HCT116 (cell line): ENCODE measurements at regions not wholly inside any gene's neighbourhood (a gene's known extent, or its start where the extent isn't known, plus 50 kb on each side); places are given as distances from the start of the nearest gene placed in this dataset.

Experiments used
- ATAC-seq: fragments of 200-7000 bp; cut with Tn5 transposase; 2 replicates; pipeline ENCODE4 v1.9.1; 2020; ENCODE audit warnings: mild to moderate bottlenecking, moderate library complexity
- BruUV-seq: library from RNA; stranded (reverse); fragments of 400-500 nt; replicated peaks from 2 replicates; lab custom pipeline; 2021; lab: Mats Ljungman, UMichigan
- CTCF ChIA-PET: fragments of 300-600 bp; sonication (Branson Sonifier 250); formaldehyde crosslinking; loops from one replicate; lab custom pipeline; 2021; ENCODE audit warnings: antibody characterized with exemption; lab: Charles Lee
- POLR2A ChIA-PET: fragments of 300-600, 350-600 bp; sonication (Branson Sonifier 250); formaldehyde crosslinking; loops from one replicate; lab custom pipeline; 2021; ENCODE audit warnings: antibody characterized with exemption; lab: Charles Lee
- RAD21 ChIA-PET, 2 experiments: fragments of 300-600 bp; sonication (Branson Sonifier 250); formaldehyde crosslinking; loops; one replicate each; lab custom pipeline; 2023; ENCODE audit warnings: low total read pairs in 2 of 2; ENCODE audit not compliant: uncharacterized antibody in 2 of 2, unreplicated experiment in 2 of 2, low non-redundant PET in 1 of 2; lab: Charles Lee
- DNase-seq: peaks from one replicate; pipeline ENCODE4 v3.0.0-alpha.2; 2010; ENCODE audit warnings: low read depth, low spot score
- H2AFZ ChIP-seq: fragments of 200-600 bp; shearing (Covaris generic), sonication (generic); 2 replicates; pipeline ENCODE4 v1.6.1; 2017; ENCODE audit warnings: low read depth, mixed run types, mixed read lengths, antibody characterized with exemption, low read length; ENCODE audit not compliant: poor library complexity, severe bottlenecking
- H3K27ac ChIP-seq: 2 replicates; pipeline ENCODE4 v1.5.1; 2012; ENCODE audit warnings: low read depth, low read length
- H3K27me3 ChIP-seq: fragments of 200-600 bp; sonication (generic); 2 replicates; pipeline ENCODE4 v1.6.1; 2016; ENCODE audit warnings: mixed run types, low read length, mixed read lengths; ENCODE audit not compliant: insufficient read depth
- H3K36me3 ChIP-seq, 2 experiments: fragments of 200-500 bp in 1 of 2; fragments of 200-600 bp in 1 of 2; sonication (Bioruptor generic) in 1 of 2; sonication (generic) in 1 of 2; 2 replicates each; pipeline versions ENCODE4 v1.5.1 to v1.6.1; 2014 to 2016; ENCODE audit warnings: low read length in 2 of 2, inconsistent platforms in 1 of 2, mixed read lengths in 1 of 2, mixed run types in 1 of 2; ENCODE audit not compliant: insufficient read depth in 2 of 2, control insufficient read depth in 1 of 2
- H3K4me1 ChIP-seq, 2 experiments: fragments of 200-600 bp in 1 of 2; sonication (generic) in 1 of 2; 2 replicates each; pipeline versions ENCODE4 v1.5.1 to v1.6.1; 2012 to 2017; ENCODE audit warnings: low read length in 2 of 2, inconsistent platforms in 1 of 2, mild to moderate bottlenecking in 1 of 2, mixed read lengths in 1 of 2, mixed run types in 1 of 2, moderate library complexity in 1 of 2; ENCODE audit not compliant: insufficient read depth in 2 of 2, control insufficient read depth in 1 of 2
- H3K4me2 ChIP-seq: fragments of 200-600 bp; sonication (generic); 2 replicates; pipeline ENCODE4 v1.6.1; 2017; ENCODE audit warnings: mixed run types, low read length, mixed read lengths
- H3K4me3 ChIP-seq, 2 experiments: fragments of 200-600 bp in 1 of 2; sonication (generic) in 1 of 2; replicated peaks in 1 of 2; 2 replicates each; pipeline ENCODE4 v1.5.1; 2011 to 2016; ENCODE audit warnings: low read length in 2 of 2, control low read depth in 1 of 2, low read depth in 1 of 2, mild to moderate bottlenecking in 1 of 2, mixed read lengths in 1 of 2, mixed run types in 1 of 2
- H3K79me2 ChIP-seq: fragments of 200-600 bp; sonication (generic); 2 replicates; pipeline ENCODE4 v1.6.1; 2017; ENCODE audit warnings: mild to moderate bottlenecking, mixed run types, low read length, moderate library complexity, mixed read lengths; ENCODE audit not compliant: insufficient read depth
- H3K9ac ChIP-seq: fragments of 200-600 bp; sonication (generic); 2 replicates; pipeline ENCODE4 v1.6.1; 2016; ENCODE audit warnings: low read length, mixed read lengths
- H3K9me2 ChIP-seq: fragments of 200-600 bp; sonication (generic), shearing (Covaris generic); 2 replicates; pipeline ENCODE4 v1.6.1; 2017; ENCODE audit warnings: mixed run types, mild to moderate bottlenecking, moderate library complexity; ENCODE audit not compliant: insufficient read depth
- H3K9me3 ChIP-seq, 2 experiments: fragments of 200-500 bp in 1 of 2; fragments of 200-600 bp in 1 of 2; sonication (Bioruptor generic) in 1 of 2; sonication (generic) in 1 of 2; 2 replicates each; pipeline ENCODE4 v1.6.1; 2014 to 2017; ENCODE audit warnings: low read length in 2 of 2, mixed read lengths in 2 of 2, inconsistent platforms in 1 of 2, low read depth in 1 of 2, mild to moderate bottlenecking in 1 of 2, mixed run types in 1 of 2, moderate library complexity in 1 of 2; ENCODE audit not compliant: control insufficient read depth in 1 of 2, insufficient read depth in 1 of 2
- H4K20me1 ChIP-seq: fragments of 200-600 bp; sonication (generic), shearing (Covaris generic); 2 replicates; pipeline ENCODE4 v1.6.1; 2017; ENCODE audit warnings: mixed run types, mild to moderate bottlenecking, moderate library complexity; ENCODE audit not compliant: insufficient read depth
- ATF3 ChIP-seq: IDR thresholded peaks from 2 replicates; pipeline ENCODE4 v1.6.1; 2012
- CBX3 ChIP-seq: IDR thresholded peaks from 2 replicates; pipeline ENCODE4 v1.6.1; 2012; ENCODE audit warnings: low read depth
- CEBPB ChIP-seq: IDR thresholded peaks from 2 replicates; pipeline ENCODE4 v1.6.1; 2012; ENCODE audit warnings: low read depth
- CTCF ChIP-seq, 3 experiments: fragments of 200-600 bp in 1 of 3; sonication (generic) in 1 of 3; IDR thresholded peaks in 2 of 3; conservative IDR thresholded peaks in 1 of 3; 2 replicates each; pipeline ENCODE4 v1.5.1; 2012 to 2017; ENCODE audit warnings: low read depth in 2 of 3, low read length in 2 of 3, antibody characterized with exemption in 1 of 3, borderline replicate concordance in 1 of 3, control low read depth in 1 of 3, mild to moderate bottlenecking in 1 of 3, mixed read lengths in 1 of 3, mixed run types in 1 of 3, moderate library complexity in 1 of 3; ENCODE audit not compliant: insufficient read depth in 1 of 3
- EGR1 ChIP-seq: IDR thresholded peaks from 2 replicates; pipeline ENCODE4 v1.6.1; 2012; ENCODE audit warnings: low read depth
- ELF1 ChIP-seq: IDR thresholded peaks from 2 replicates; pipeline ENCODE4 v1.6.1; 2012; ENCODE audit warnings: low read depth, borderline replicate concordance
- EZH2phosphoT487 ChIP-seq: fragments of 200-600 bp; IDR thresholded peaks from 2 replicates; pipeline ENCODE4 v1.6.1; 2018; ENCODE audit warnings: antibody characterized with exemption, borderline replicate concordance
- FOSL1 ChIP-seq: IDR thresholded peaks from 2 replicates; pipeline ENCODE4 v1.6.1; 2012; ENCODE audit warnings: low read depth
- POLR2A ChIP-seq: IDR thresholded peaks from 2 replicates; pipeline ENCODE4 v1.7.0; 2011; ENCODE audit warnings: borderline replicate concordance; ENCODE audit not compliant: insufficient read depth, insufficient read length; ENCODE audit errors: extremely low read depth
- POLR2AphosphoS5 ChIP-seq: IDR thresholded peaks from 2 replicates; pipeline ENCODE4 v1.6.1; 2011; ENCODE audit warnings: mild to moderate bottlenecking, low read depth, low read length, moderate library complexity
- RAD21 ChIP-seq: IDR thresholded peaks from 2 replicates; pipeline ENCODE4 v1.6.1; 2012; ENCODE audit warnings: low read depth, mild to moderate bottlenecking
- SIN3A ChIP-seq: IDR thresholded peaks from 2 replicates; pipeline ENCODE4 v1.6.1; 2012; ENCODE audit warnings: low read depth
- SP1 ChIP-seq: IDR thresholded peaks from 2 replicates; pipeline ENCODE4 v1.6.1; 2012; ENCODE audit warnings: low read depth
- SRF ChIP-seq: IDR thresholded peaks from 2 replicates; pipeline ENCODE4 v1.6.1; 2012; ENCODE audit warnings: low read depth
- TCF7L2 ChIP-seq: IDR thresholded peaks from 2 replicates; pipeline ENCODE4 v1.7.0; 2011; ENCODE audit warnings: borderline replicate concordance, inconsistent platforms; ENCODE audit not compliant: insufficient read depth, insufficient read length; ENCODE audit errors: extremely low read depth
- YY1 ChIP-seq: IDR thresholded peaks from 2 replicates; pipeline ENCODE4 v1.6.1; 2011; ENCODE audit warnings: low read length, low read depth, moderate library complexity, mild to moderate bottlenecking; ENCODE audit not compliant: insufficient replicate concordance; ENCODE audit errors: extremely low read depth
- ZBTB33 ChIP-seq: IDR thresholded peaks from 2 replicates; pipeline ENCODE4 v1.6.1; 2011; ENCODE audit warnings: mild to moderate bottlenecking, low read length, moderate library complexity; ENCODE audit not compliant: insufficient replicate concordance; ENCODE audit errors: extremely low read depth
- ZFX ChIP-seq: fragments of 450-650 bp; IDR thresholded peaks from 2 replicates; pipeline ENCODE4 v1.6.1; 2017
- ZNF274 ChIP-seq: fragments of 200-500 bp; sonication (Bioruptor generic); IDR thresholded peaks from 2 replicates; pipeline ENCODE4 v1.6.1; 2014; ENCODE audit warnings: mild to moderate bottlenecking, low read depth, low read length, inconsistent platforms
- intact Hi-C: fragments of 100-400 bp; cut with micrococcal nuclease; formaldehyde crosslinking; loops from 2 replicates; pipeline ENCODE4 v1.10.0; 2022
- TF ChIP-seq, protein P1 (sequence below): IDR thresholded peaks from 2 replicates; pipeline ENCODE4 v1.6.1; 2012

DNA sequence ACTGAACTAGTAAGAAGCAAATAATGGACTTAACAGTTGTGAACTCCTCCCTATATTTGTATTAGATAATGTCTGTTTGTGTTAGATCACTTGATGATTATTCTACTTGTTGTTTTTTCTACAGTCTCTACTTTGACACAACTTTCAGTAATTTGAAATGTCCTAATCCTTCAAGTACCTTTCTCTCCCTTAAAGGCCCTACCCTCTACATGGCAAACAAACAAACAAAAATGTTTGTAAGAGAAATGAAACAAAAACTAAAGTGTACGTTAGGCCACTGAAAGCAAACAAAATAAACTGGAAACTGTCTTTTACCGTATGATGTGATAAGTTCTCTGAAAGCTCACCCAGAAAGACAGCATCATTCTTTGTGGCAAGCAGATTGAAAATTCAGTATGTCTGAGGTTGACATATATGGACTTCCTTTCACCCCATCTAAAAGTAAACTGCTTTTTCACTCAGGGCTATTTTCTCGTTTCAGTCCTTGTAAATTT is 255.9 kb upstream of the SNX7 start (continued):
- TF ChIP-seq, protein P1, sequence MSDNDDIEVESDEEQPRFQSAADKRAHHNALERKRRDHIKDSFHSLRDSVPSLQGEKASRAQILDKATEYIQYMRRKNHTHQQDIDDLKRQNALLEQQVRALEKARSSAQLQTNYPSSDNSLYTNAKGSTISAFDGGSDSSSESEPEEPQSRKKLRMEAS, result no peak
- TF ChIP-seq EGR1, result no peak
- no peak for TF ChIP-seq FOSL1
- no peak for TF ChIP-seq POLR2AphosphoS5
- TF ChIP-seq SP1, result no peak
- TF ChIP-seq TCF7L2, result no peak
- TF ChIP-seq ELF1, result no peak
- no peak for TF ChIP-seq ATF3
- no peak for TF ChIP-seq ZNF274
- TF ChIP-seq EZH2phosphoT487, result no peak
- TF ChIP-seq SIN3A, result no peak
- TF ChIP-seq, all 23 proteins: peak for 0

DNA sequence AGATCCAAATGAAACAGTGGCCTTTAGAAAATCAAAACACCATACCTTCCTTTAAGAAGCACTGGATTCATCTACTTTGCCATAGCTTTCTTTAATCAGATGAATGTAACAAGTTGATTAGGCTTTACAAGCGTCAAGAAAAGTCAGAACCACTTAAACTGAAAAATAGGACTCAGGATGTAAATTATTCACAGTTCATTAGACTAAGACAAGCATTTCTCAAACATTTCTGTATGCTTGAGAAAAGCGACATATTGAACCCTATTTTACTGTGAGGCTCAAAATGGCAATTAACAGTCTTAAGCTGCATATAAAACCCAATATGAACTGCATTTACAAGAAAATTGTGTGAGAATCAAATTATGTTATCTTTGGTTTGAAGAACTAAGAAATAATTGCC is 256.7 kb upstream of the SNX7 start:
- no TSS peak for BruUV-seq
- H3K27ac ChIP-seq, result no peak overlapping the region
- H3K4me2 ChIP-seq, result no peak overlapping the region
- intact Hi-C loops, result no loop called here
- CTCF ChIA-PET, result no interaction called here
- no peaks in the 10 kb centered on the region for H4K20me1 ChIP-seq
- no peaks in the 10 kb centered on the region for H3K79me2 ChIP-seq
- RAD21 ChIA-PET, result no interaction called here
- no peak overlapping the region for H3K9ac ChIP-seq
- H3K9me3 ChIP-seq, result no peaks in the 10 kb centered on the region
- TF ChIP-seq POLR2AphosphoS5, result no peak
- no peak for TF ChIP-seq ZBTB33
- TF ChIP-seq CEBPB, result no peak
- TF ChIP-seq SIN3A, result no peak
- TF ChIP-seq CBX3, result no peak
- TF ChIP-seq ATF3, result no peak
- TF ChIP-seq ZFX, result no peak
- TF ChIP-seq CTCF (IDR thresholded peaks at IDR 0.05 in 2 of 3, conservative IDR thresholded peaks at IDR 0.05 in 1 of 3; ENCODE audit: borderline replicate concordance in 1 of 3, insufficient read depth in 1 of 3, low read depth in 2 of 3, low read length in 2 of 3), result no peak
- no peak for TF ChIP-seq FOSL1
- no peak for TF ChIP-seq YY1
- TF ChIP-seq SRF, result no peak
- no peak for TF ChIP-seq RAD21
- no peak for TF ChIP-seq POLR2A
- DNase-seq (no peak), ATAC-seq (no peak)
- POLR2A ChIA-PET, result no interaction called here
- no peak overlapping the region for H2AFZ ChIP-seq
- H3K4me3 ChIP-seq, result no peak overlapping the region
- no peaks in the 10 kb centered on the region for H3K36me3 ChIP-seq
- H3K9me2 ChIP-seq, result no peaks in the 10 kb centered on the region
- H3K27me3 ChIP-seq, result no peaks in the 10 kb centered on the region
- no peaks in the 10 kb centered on the region for H3K4me1 ChIP-seq
